ENCODE measurements at regions not wholly inside any gene's neighbourhood (a gene's known extent, or its start where the extent isn't known, plus 50 kb on each side); places are given as distances from the start of the nearest gene placed in this dataset.
A peak's percentile ranks its signal among the peaks of the same experiment; 100 is the strongest.

- Histone ChIP-seq H3K9me3 (ENCODE audit: insufficient read depth, low read length) (no peaks in the 10 kb centered on the region), H3K4me3 (ENCODE audit: insufficient read length, low read depth) (no peak overlapping the region), H3K4me1 (ENCODE audit: insufficient read depth, insufficient read length) (no peaks in the 10 kb centered on the region), H3K27me3 (ENCODE audit: insufficient read depth, insufficient read length) (no peaks in the 10 kb centered on the region), H3K36me3 (ENCODE audit: insufficient read depth, insufficient read length, low read length) (no peaks in the 10 kb centered on the region), H3K9ac (ENCODE audit: insufficient read length, low read depth) (no peak overlapping the region)
- no peak for TF ChIP-seq ZNF274 (IDR thresholded peaks at IDR 0.05; ENCODE audit: low read depth, low read length)
- no peak for TF ChIP-seq YY1 (IDR thresholded peaks at IDR 0.05; ENCODE audit: insufficient read depth, insufficient read length)
- TF ChIP-seq SUZ12 (IDR thresholded peaks at IDR 0.05; ENCODE audit: extremely low read depth, insufficient read depth, insufficient read length), result no peak
- DNase-seq (ENCODE audit: low read depth, low spot score), result no peak
Measured at GRCh38 chr5:126188804-126189203, 234.4 kb upstream of the GRAMD2B start.

- TF ChIP-seq YY1 (IDR thresholded peaks at IDR 0.05; ENCODE audit: insufficient read depth, insufficient read length) (no peak), SUZ12 (IDR thresholded peaks at IDR 0.05; ENCODE audit: extremely low read depth, insufficient read depth, insufficient read length) (no peak), ZNF274 (IDR thresholded peaks at IDR 0.05; ENCODE audit: low read depth, low read length) (no peak)
- no peak for DNase-seq (ENCODE audit: low read depth, low spot score)
- H3K36me3 ChIP-seq (ENCODE audit: insufficient read depth, insufficient read length, low read length), result no peaks in the 10 kb centered on the region
Measured at GRCh38 chr5:126189231-126189630, 234.0 kb upstream of the GRAMD2B start.

GRCh38 chr5:126189862-126190261 lies 233.3 kb upstream of the GRAMD2B start:
- H3K9ac ChIP-seq (ENCODE audit: insufficient read length, low read depth), result no peak overlapping the region
- peak; percentile 33 for DNase-seq (ENCODE audit: low read depth, low spot score)
- H3K27me3 ChIP-seq (ENCODE audit: insufficient read depth, insufficient read length), result no peaks in the 10 kb centered on the region
- no peak overlapping the region for H3K4me3 ChIP-seq (ENCODE audit: insufficient read length, low read depth)
- H3K4me1 ChIP-seq (ENCODE audit: insufficient read depth, insufficient read length), result no peaks in the 10 kb centered on the region
- TF ChIP-seq YY1 (IDR thresholded peaks at IDR 0.05; ENCODE audit: insufficient read depth, insufficient read length) (no peak), ZNF274 (IDR thresholded peaks at IDR 0.05; ENCODE audit: low read depth, low read length) (no peak), SUZ12 (IDR thresholded peaks at IDR 0.05; ENCODE audit: extremely low read depth, insufficient read depth, insufficient read length) (no peak)
- no peaks in the 10 kb centered on the region for H3K36me3 ChIP-seq (ENCODE audit: insufficient read depth, insufficient read length, low read length)
- no peaks in the 10 kb centered on the region for H3K9me3 ChIP-seq (ENCODE audit: insufficient read depth, low read length)

More at GRCh38 chr5:126189231-126189630, 234.0 kb upstream of the GRAMD2B start:
- Histone ChIP-seq H3K27me3 (ENCODE audit: insufficient read depth, insufficient read length) (no peaks in the 10 kb centered on the region), H3K4me3 (ENCODE audit: insufficient read length, low read depth) (no peak overlapping the region), H3K9ac (ENCODE audit: insufficient read length, low read depth) (no peak overlapping the region), H3K4me1 (ENCODE audit: insufficient read depth, insufficient read length) (no peaks in the 10 kb centered on the region), H3K9me3 (ENCODE audit: insufficient read depth, low read length) (no peaks in the 10 kb centered on the region)

GRCh38 chr5:126192226-126192625 lies 231.0 kb upstream of the GRAMD2B start:
- Histone ChIP-seq H3K9ac (ENCODE audit: insufficient read length, low read depth) (no peak overlapping the region), H3K27me3 (ENCODE audit: insufficient read depth, insufficient read length) (no peaks in the 10 kb centered on the region), H3K4me3 (ENCODE audit: insufficient read length, low read depth) (no peak overlapping the region), H3K9me3 (ENCODE audit: insufficient read depth, low read length) (no peaks in the 10 kb centered on the region), H3K4me1 (ENCODE audit: insufficient read depth, insufficient read length) (no peaks in the 10 kb centered on the region), H3K36me3 (ENCODE audit: insufficient read depth, insufficient read length, low read length) (no peaks in the 10 kb centered on the region)
- no peak for DNase-seq (ENCODE audit: low read depth, low spot score)
- TF ChIP-seq ZNF274 (IDR thresholded peaks at IDR 0.05; ENCODE audit: low read depth, low read length) (no peak), YY1 (IDR thresholded peaks at IDR 0.05; ENCODE audit: insufficient read depth, insufficient read length) (no peak), SUZ12 (IDR thresholded peaks at IDR 0.05; ENCODE audit: extremely low read depth, insufficient read depth, insufficient read length) (no peak)

- no peak for TF ChIP-seq YY1 (IDR thresholded peaks at IDR 0.05; ENCODE audit: insufficient read depth, insufficient read length)
- TF ChIP-seq ZNF274 (IDR thresholded peaks at IDR 0.05; ENCODE audit: low read depth, low read length), result no peak
- TF ChIP-seq SUZ12 (IDR thresholded peaks at IDR 0.05; ENCODE audit: extremely low read depth, insufficient read depth, insufficient read length), result no peak
Measured at GRCh38 chr5:126195410-126196100, 227.7 kb upstream of the GRAMD2B start.

GRCh38 chr5:126198531-126198930 lies 224.7 kb upstream of the GRAMD2B start:
- H3K9ac ChIP-seq (ENCODE audit: insufficient read length, low read depth), result no peak overlapping the region
- no peaks in the 10 kb centered on the region for H3K9me3 ChIP-seq (ENCODE audit: insufficient read depth, low read length)
- H3K4me3 ChIP-seq (ENCODE audit: insufficient read length, low read depth), result no peak overlapping the region
- no peaks in the 10 kb centered on the region for H3K36me3 ChIP-seq (ENCODE audit: insufficient read depth, insufficient read length, low read length)
- no peak for DNase-seq (ENCODE audit: low read depth, low spot score)
- H3K27me3 ChIP-seq (ENCODE audit: insufficient read depth, insufficient read length), result no peaks in the 10 kb centered on the region
- H3K4me1 ChIP-seq (ENCODE audit: insufficient read depth, insufficient read length), result no peaks in the 10 kb centered on the region
- TF ChIP-seq ZNF274 (IDR thresholded peaks at IDR 0.05; ENCODE audit: low read depth, low read length), result no peak
- no peak for TF ChIP-seq YY1 (IDR thresholded peaks at IDR 0.05; ENCODE audit: insufficient read depth, insufficient read length)
- TF ChIP-seq SUZ12 (IDR thresholded peaks at IDR 0.05; ENCODE audit: extremely low read depth, insufficient read depth, insufficient read length), result no peak

More at GRCh38 chr5:126195410-126196100, 227.7 kb upstream of the GRAMD2B start:
- Histone ChIP-seq H3K4me3 (ENCODE audit: insufficient read length, low read depth) (no peak overlapping the region), H3K9ac (ENCODE audit: insufficient read length, low read depth) (no peak overlapping the region), H3K36me3 (ENCODE audit: insufficient read depth, insufficient read length, low read length) (no peaks in the 10 kb centered on the region), H3K4me1 (ENCODE audit: insufficient read depth, insufficient read length) (no peaks in the 10 kb centered on the region), H3K9me3 (ENCODE audit: insufficient read depth, low read length) (no peaks in the 10 kb centered on the region), H3K27me3 (ENCODE audit: insufficient read depth, insufficient read length) (no peaks in the 10 kb centered on the region)
- DNase-seq (ENCODE audit: low read depth, low spot score), result no peak

GRCh38 chr5:126199467-126199866 lies 223.7 kb upstream of the GRAMD2B start:
- H3K36me3 ChIP-seq (ENCODE audit: insufficient read depth, insufficient read length, low read length), result no peaks in the 10 kb centered on the region
- no peak overlapping the region for H3K9ac ChIP-seq (ENCODE audit: insufficient read length, low read depth)
- H3K4me3 ChIP-seq (ENCODE audit: insufficient read length, low read depth), result no peak overlapping the region
- no peaks in the 10 kb centered on the region for H3K27me3 ChIP-seq (ENCODE audit: insufficient read depth, insufficient read length)
- H3K9me3 ChIP-seq (ENCODE audit: insufficient read depth, low read length), result no peaks in the 10 kb centered on the region
- H3K4me1 ChIP-seq (ENCODE audit: insufficient read depth, insufficient read length), result no peaks in the 10 kb centered on the region
- no peak for DNase-seq (ENCODE audit: low read depth, low spot score)
- TF ChIP-seq SUZ12 (IDR thresholded peaks at IDR 0.05; ENCODE audit: extremely low read depth, insufficient read depth, insufficient read length) (no peak), ZNF274 (IDR thresholded peaks at IDR 0.05; ENCODE audit: low read depth, low read length) (no peak), YY1 (IDR thresholded peaks at IDR 0.05; ENCODE audit: insufficient read depth, insufficient read length) (no peak)
